ENCODE measurements at regions not wholly inside any gene's neighbourhood (a gene's known extent, or its start where the extent isn't known, plus 50 kb on each side); places are given as distances from the start of the nearest gene placed in this dataset.

- TF ChIP-seq TAF1 (IDR thresholded peaks at IDR 0.05; ENCODE audit: borderline replicate concordance, insufficient read depth, low read length) (no peak), POLR2AphosphoS5 (IDR thresholded peaks at IDR 0.05; ENCODE audit: low read depth, low read length) (no peak), FOXP2 (optimal IDR thresholded peaks at IDR 0.05; ENCODE audit: borderline replicate concordance, extremely low read depth, extremely low read length, insufficient read depth) (no peak), REST (IDR thresholded peaks at IDR 0.05; ENCODE audit: insufficient read depth in 1 of 2, low read depth in 2 of 2, low read length in 2 of 2) (no peak), SIN3A (IDR thresholded peaks at IDR 0.05; ENCODE audit: borderline replicate concordance, insufficient read depth, low read length) (no peak)
Measured at GRCh38 chr13:40190641-40191100, 475.8 kb downstream of the FOXO1 start.

DNA sequence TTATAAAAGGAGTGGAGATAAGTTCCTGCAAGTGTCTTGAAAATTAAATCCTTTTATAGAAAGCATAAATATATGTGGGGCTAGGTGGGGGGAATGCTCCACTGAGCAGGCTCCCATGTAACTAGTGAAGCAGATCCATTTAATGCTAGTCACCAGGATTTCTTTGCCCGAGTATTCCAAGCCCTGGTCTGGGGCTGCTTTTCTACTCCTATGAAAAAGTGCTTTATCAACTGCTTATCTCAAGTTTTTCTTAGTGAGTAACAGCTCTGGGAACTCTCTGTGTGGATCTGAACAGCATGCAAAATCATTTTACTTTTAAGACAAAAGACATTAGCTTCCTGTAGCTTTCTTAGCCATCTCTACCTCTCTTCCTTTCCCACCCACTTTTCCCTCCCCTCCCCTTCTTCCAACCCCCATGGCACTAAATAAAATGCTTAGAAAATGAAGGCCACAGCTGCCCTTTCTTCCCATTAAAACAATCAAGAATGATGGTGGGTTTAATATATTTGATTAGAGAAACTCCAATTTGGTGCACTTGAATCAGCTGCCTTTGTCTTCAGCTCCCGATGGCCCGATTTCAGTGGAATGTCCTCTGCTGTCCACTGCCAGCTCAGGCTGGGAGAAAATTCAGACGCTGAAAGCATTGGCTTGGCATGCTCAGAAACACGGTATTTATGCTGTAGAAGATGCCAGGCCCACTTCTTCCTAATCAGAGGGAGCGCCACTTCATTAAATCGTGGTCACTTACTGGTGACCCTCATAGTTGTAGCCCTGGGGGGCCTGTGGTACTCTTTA lies 475.1 kb downstream of the FOXO1 start:
- TF ChIP-seq SIN3A (IDR thresholded peaks at IDR 0.05; ENCODE audit: borderline replicate concordance, insufficient read depth, low read length): no peak
- TF ChIP-seq REST (IDR thresholded peaks at IDR 0.05; ENCODE audit: insufficient read depth in 1 of 2, low read depth in 2 of 2, low read length in 2 of 2): no peak
- no peak for TF ChIP-seq FOXP2 (optimal IDR thresholded peaks at IDR 0.05; ENCODE audit: borderline replicate concordance, extremely low read depth, extremely low read length, insufficient read depth)
- TF ChIP-seq TAF1 (IDR thresholded peaks at IDR 0.05; ENCODE audit: borderline replicate concordance, insufficient read depth, low read length): no peak
- no peak for TF ChIP-seq POLR2AphosphoS5 (IDR thresholded peaks at IDR 0.05; ENCODE audit: low read depth, low read length)

- TF ChIP-seq POLR2AphosphoS5 (IDR thresholded peaks at IDR 0.05; ENCODE audit: low read depth, low read length) (no peak), TAF1 (IDR thresholded peaks at IDR 0.05; ENCODE audit: borderline replicate concordance, insufficient read depth, low read length) (no peak), FOXP2 (optimal IDR thresholded peaks at IDR 0.05; ENCODE audit: borderline replicate concordance, extremely low read depth, extremely low read length, insufficient read depth) (no peak)
Measured at GRCh38 chr13:40192452-40192851, 474.0 kb downstream of the FOXO1 start.

GRCh38 chr13:40192858-40193257 lies 473.6 kb downstream of the FOXO1 start:
- TF ChIP-seq TAF1 (IDR thresholded peaks at IDR 0.05; ENCODE audit: borderline replicate concordance, insufficient read depth, low read length) (no peak), REST (IDR thresholded peaks at IDR 0.05; ENCODE audit: insufficient read depth in 1 of 2, low read depth in 2 of 2, low read length in 2 of 2) (no peak), POLR2AphosphoS5 (IDR thresholded peaks at IDR 0.05; ENCODE audit: low read depth, low read length) (no peak), FOXP2 (optimal IDR thresholded peaks at IDR 0.05; ENCODE audit: borderline replicate concordance, extremely low read depth, extremely low read length, insufficient read depth) (no peak), SIN3A (IDR thresholded peaks at IDR 0.05; ENCODE audit: borderline replicate concordance, insufficient read depth, low read length) (no peak)

DNA sequence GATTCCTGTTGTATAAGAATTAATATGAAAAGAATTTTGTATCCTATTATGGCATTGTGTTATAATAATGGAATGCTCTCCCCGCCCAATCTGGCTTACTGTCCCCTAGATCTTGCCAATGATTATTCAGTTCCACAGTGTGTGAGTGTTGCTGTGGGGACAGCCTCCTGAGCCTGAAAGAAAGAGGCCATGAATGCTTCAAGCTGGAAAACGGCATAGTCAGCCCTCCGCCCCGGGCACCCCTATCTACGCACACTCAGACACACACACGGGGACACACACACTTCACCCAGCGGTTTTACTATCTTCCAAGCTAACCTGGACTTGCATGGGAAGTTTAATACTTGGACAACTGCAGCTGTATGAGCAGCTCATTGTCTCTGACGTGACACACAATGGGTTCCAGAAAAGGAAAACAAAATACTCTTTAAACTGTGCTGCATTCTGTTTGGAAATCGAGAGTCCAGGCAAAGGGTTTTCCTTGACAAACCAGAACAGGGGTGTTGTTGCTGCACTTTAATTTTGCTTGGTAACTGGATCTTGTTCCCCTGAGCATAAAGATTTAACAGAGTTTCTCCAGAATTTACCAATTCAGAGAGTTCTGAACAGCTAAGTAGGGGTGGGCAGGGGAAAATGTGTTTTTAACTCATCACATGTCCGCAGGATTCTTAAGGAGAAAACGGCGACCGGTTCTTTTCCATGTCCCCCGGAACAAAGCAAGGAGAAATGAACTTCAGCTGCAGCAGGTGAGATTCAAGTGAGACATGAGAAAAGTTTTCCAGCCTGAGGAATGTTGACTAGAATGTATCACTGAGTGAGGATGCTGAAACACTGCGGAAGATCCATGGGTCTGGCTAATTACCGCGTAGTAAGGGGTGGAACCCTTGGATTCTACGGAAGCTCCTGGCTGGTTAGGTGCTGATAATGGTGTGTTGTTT lies 472.9 kb downstream of the FOXO1 start:
- TF ChIP-seq SIN3A (IDR thresholded peaks at IDR 0.05; ENCODE audit: borderline replicate concordance, insufficient read depth, low read length): no peak
- TF ChIP-seq TAF1 (IDR thresholded peaks at IDR 0.05; ENCODE audit: borderline replicate concordance, insufficient read depth, low read length): no peak
- TF ChIP-seq REST (IDR thresholded peaks at IDR 0.05; ENCODE audit: insufficient read depth in 1 of 2, low read depth in 2 of 2, low read length in 2 of 2): no peak
- no peak for TF ChIP-seq FOXP2 (optimal IDR thresholded peaks at IDR 0.05; ENCODE audit: borderline replicate concordance, extremely low read depth, extremely low read length, insufficient read depth)
- TF ChIP-seq POLR2AphosphoS5 (IDR thresholded peaks at IDR 0.05; ENCODE audit: low read depth, low read length): no peak

Data from PFSK-1 (cell line).